Stomach (tissue), 8 donors: ENCODE measurements at regions not wholly inside any gene's neighbourhood (a gene's known extent, or its start where the extent isn't known, plus 50 kb on each side); places are given as distances from the start of the nearest gene placed in this dataset.

Experiments
- DNase-seq, 2 donors: peaks; one replicate each; pipeline versions ENCODE4 v3.0.0 to v3.0.0-alpha.2; 2013 to 2019
- H3K27ac ChIP-seq, 5 donors: fragments of 200-600 bp in 4 of 5; sonication (generic) in 4 of 5; one replicate each; pipeline ENCODE4 v1.5.1; 2013 to 2019; ENCODE audit warnings: mild to moderate bottlenecking in 1 of 5, moderate library complexity in 1 of 5
- H3K27me3 ChIP-seq, 3 donors: fragments of 200-600 bp; sonication (generic); one replicate each; pipeline ENCODE4 v1.5.1; 2017 to 2019; ENCODE audit warnings: mixed run types in 1 of 3
- H3K36me3 ChIP-seq, 4 donors: fragments of 200-600 bp; sonication (generic); 1 replicate in 3 of 4; 2 replicates in 1 of 4; pipeline ENCODE4 v1.5.1; 2016 to 2019
- H3K4me1 ChIP-seq, 4 donors: fragments of 200-600 bp; sonication (generic); one replicate each; pipeline ENCODE4 v1.5.1; 2016 to 2019
- H3K4me3 ChIP-seq, 4 donors: fragments of 200-600 bp; sonication (generic) in 3 of 4; one replicate each; pipeline ENCODE4 v1.5.1; 2016 to 2019; ENCODE audit warnings: mild to moderate bottlenecking in 1 of 4
- H3K9me3 ChIP-seq, 4 donors: fragments of 200-600 bp; sonication (generic); one replicate each; pipeline ENCODE4 v1.5.1; 2016 to 2019
- EP300 ChIP-seq: sonication (generic); formaldehyde crosslinking; IDR thresholded peaks from one replicate; pipeline ENCODE4 v1.6.1; 2017; ENCODE audit warnings: antibody characterized with exemption
- POLR2A ChIP-seq, 4 donors: fragments of 450-650 bp; IDR thresholded peaks; one replicate each; pipeline ENCODE4 v1.6.1; 2016; ENCODE audit warnings: antibody characterized with exemption in 4 of 4, control low read depth in 2 of 4, mild to moderate bottlenecking in 1 of 4, moderate library complexity in 1 of 4
- POLR2AphosphoS5 ChIP-seq, 3 donors: sonication (generic); formaldehyde crosslinking; IDR thresholded peaks; one replicate each; pipeline ENCODE4 v1.6.1; 2016; ENCODE audit warnings: antibody characterized with exemption in 3 of 3
- WGBS, 5 donors: extraction: QIAGEN DNeasy Blood & Tissue Kit in 3 of 5; methylation state at CpG; one replicate each; pipeline versions ENCODE4 v1.1.5 to v1.1.7; 2013 to 2018; 5-methylcytosine and 5-hydroxymethylcytosine counted together
- intact Hi-C: fragments of 100-400 bp; cut with DNase I; formaldehyde crosslinking; loops from one replicate; pipeline ENCODE4 v1.15.1; 2023; ENCODE audit warnings: low total_unique reads
- TF ChIP-seq, protein P1 (sequence below), 7 experiments: fragments of 450-650 bp in 4 of 7; fragments of 200-600 bp in 3 of 7; sonication (generic) in 3 of 7; IDR thresholded peaks; one replicate each; pipeline ENCODE4 v1.5.1; 2016 to 2019; ENCODE audit warnings: antibody characterized with exemption in 7 of 7, control low read depth in 2 of 7, mild to moderate bottlenecking in 1 of 7
- donor health status: healthy with polysubstance abuse.
- donor health status: Bipolar disorder and iron deficiency.
- donor health status: healthy.

GRCh38 chr11:106398502-106399075, 321.1 kb downstream of the AASDHPPT start:
- no peak for TF ChIP-seq POLR2A (IDR thresholded peaks at IDR 0.05)
- no peak for TF ChIP-seq EP300
- TF ChIP-seq, protein P1, sequence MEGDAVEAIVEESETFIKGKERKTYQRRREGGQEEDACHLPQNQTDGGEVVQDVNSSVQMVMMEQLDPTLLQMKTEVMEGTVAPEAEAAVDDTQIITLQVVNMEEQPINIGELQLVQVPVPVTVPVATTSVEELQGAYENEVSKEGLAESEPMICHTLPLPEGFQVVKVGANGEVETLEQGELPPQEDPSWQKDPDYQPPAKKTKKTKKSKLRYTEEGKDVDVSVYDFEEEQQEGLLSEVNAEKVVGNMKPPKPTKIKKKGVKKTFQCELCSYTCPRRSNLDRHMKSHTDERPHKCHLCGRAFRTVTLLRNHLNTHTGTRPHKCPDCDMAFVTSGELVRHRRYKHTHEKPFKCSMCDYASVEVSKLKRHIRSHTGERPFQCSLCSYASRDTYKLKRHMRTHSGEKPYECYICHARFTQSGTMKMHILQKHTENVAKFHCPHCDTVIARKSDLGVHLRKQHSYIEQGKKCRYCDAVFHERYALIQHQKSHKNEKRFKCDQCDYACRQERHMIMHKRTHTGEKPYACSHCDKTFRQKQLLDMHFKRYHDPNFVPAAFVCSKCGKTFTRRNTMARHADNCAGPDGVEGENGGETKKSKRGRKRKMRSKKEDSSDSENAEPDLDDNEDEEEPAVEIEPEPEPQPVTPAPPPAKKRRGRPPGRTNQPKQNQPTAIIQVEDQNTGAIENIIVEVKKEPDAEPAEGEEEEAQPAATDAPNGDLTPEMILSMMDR (IDR thresholded peaks at IDR 0.05): no peak
- no peak for TF ChIP-seq POLR2AphosphoS5 (IDR thresholded peaks at IDR 0.05)
- no peak overlapping the region for H3K4me3 ChIP-seq
- no peaks in the 10 kb centered on the region for H3K27me3 ChIP-seq
- intact Hi-C loops: no loop called here
- DNase-seq: no peak
- H3K9me3 ChIP-seq: peaks cover 0 to 13% (median 5%) of the 10 kb centered on the region in 4 donors
- H3K4me1 ChIP-seq: peaks cover 0 to 8% (median 0%) of the 10 kb centered on the region in 4 donors
- peak overlapping the region in 1 of 5 donors; percentile 14 for H3K27ac ChIP-seq
- 35 to 56% (median 45%) methylated on average over 5 of the region's 5 CpGs for WGBS, 5 donors
- no peaks in the 10 kb centered on the region for H3K36me3 ChIP-seq

DNA sequence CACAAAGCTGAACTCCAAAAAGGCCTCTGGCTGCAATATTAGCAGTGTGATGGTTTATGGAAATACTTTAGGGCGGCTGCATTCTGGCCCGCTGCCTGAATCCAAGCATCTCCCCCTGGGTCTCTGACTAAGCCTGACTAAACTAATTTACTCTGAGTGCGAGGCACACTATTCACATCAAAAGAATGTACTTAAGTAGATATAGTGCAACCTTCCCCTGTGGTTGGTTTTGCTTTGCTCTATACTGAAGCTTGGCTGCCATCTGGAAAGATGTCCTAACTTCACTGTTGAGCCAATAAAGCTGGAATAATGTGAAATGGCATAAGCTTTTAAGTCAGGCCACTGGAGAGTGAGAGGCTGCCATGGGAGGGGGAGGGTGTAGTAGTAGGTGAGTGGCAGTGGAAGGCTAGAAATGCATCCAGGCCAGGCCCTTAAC, 321.6 kb downstream of the AASDHPPT start:
- TF ChIP-seq EP300: no peak
- no peak for TF ChIP-seq POLR2AphosphoS5 (IDR thresholded peaks at IDR 0.05)
- no peak for TF ChIP-seq POLR2A (IDR thresholded peaks at IDR 0.05)
- TF ChIP-seq, protein P1 (IDR thresholded peaks at IDR 0.05): no peak
- WGBS, 5 donors: 54 to 79% (median 77%) methylated on average over 3 of the region's 3 CpGs
- no peak overlapping the region for H3K27ac ChIP-seq
- H3K4me1 ChIP-seq: peaks cover 0 to 8% (median 0%) of the 10 kb centered on the region in 4 donors
- peak in 1 of 2 donors; percentile 77 for DNase-seq
- no peaks in the 10 kb centered on the region for H3K27me3 ChIP-seq
- H3K36me3 ChIP-seq: no peaks in the 10 kb centered on the region
- intact Hi-C loops: no loop called here
- H3K9me3 ChIP-seq: peaks cover 0 to 13% (median 5%) of the 10 kb centered on the region in 4 donors
- H3K4me3 ChIP-seq: no peak overlapping the region

GRCh38 chr11:106399624-106400023, 322.2 kb downstream of the AASDHPPT start:
- Histone ChIP-seq H3K4me3 (no peak overlapping the region), H3K4me1 (peaks cover 0 to 8% (median 0%) of the 10 kb centered on the region in 4 donors), H3K36me3 (no peaks in the 10 kb centered on the region), H3K27me3 (no peaks in the 10 kb centered on the region), H3K9me3 (peaks cover 0 to 13% (median 5%) of the 10 kb centered on the region in 4 donors), H3K27ac (no peak overlapping the region)
- TF ChIP-seq, protein P1 (IDR thresholded peaks at IDR 0.05): no peak
- no peak for TF ChIP-seq POLR2AphosphoS5 (IDR thresholded peaks at IDR 0.05)
- TF ChIP-seq POLR2A (IDR thresholded peaks at IDR 0.05): no peak
- TF ChIP-seq EP300: no peak
- no peak for DNase-seq
- intact Hi-C loops: no loop called here
- 84 to 94% (median 90%) methylated on average over 4 of the region's 4 CpGs for WGBS, 5 donors

GRCh38 chr11:106400949-106401570, 323.6 kb downstream of the AASDHPPT start:
- Histone ChIP-seq H3K36me3 (no peaks in the 10 kb centered on the region), H3K9me3 (peaks cover 0 to 5% (median 0%) of the 10 kb centered on the region in 4 donors), H3K4me3 (no peak overlapping the region), H3K27ac (no peak overlapping the region), H3K27me3 (no peaks in the 10 kb centered on the region), H3K4me1 (peaks cover 0 to 8% (median 0%) of the 10 kb centered on the region in 4 donors)
- intact Hi-C loops: no loop called here
- WGBS, 5 donors: 87 to 91% (median 90%) methylated on average over 5 of the region's 5 CpGs
- TF ChIP-seq POLR2A (IDR thresholded peaks at IDR 0.05) (no peak), EP300 (no peak), POLR2AphosphoS5 (IDR thresholded peaks at IDR 0.05) (no peak)
- DNase-seq: no peak

- TF ChIP-seq, protein P1 (IDR thresholded peaks at IDR 0.05): no peak
- TF ChIP-seq POLR2AphosphoS5 (IDR thresholded peaks at IDR 0.05) (no peak), POLR2A (IDR thresholded peaks at IDR 0.05) (no peak), EP300 (no peak)
- H3K9me3 ChIP-seq: no peaks in the 10 kb centered on the region
- no peaks in the 10 kb centered on the region for H3K27me3 ChIP-seq
- H3K4me3 ChIP-seq: no peak overlapping the region
- H3K27ac ChIP-seq: no peak overlapping the region
- intact Hi-C loops: no loop called here
- no peak for DNase-seq
- 87 to 97% (median 95%) methylated on average over 9 of the region's 9 CpGs for WGBS, 5 donors
- no peaks in the 10 kb centered on the region for H3K4me1 ChIP-seq
- no peaks in the 10 kb centered on the region for H3K36me3 ChIP-seq
Observed at GRCh38 chr11:106403751-106404150, 326.3 kb downstream of the AASDHPPT start.
